ENCODE measurements at regions not wholly inside any gene's neighbourhood (a gene's known extent, or its start where the extent isn't known, plus 50 kb on each side); places are given as distances from the start of the nearest gene placed in this dataset.

DNA sequence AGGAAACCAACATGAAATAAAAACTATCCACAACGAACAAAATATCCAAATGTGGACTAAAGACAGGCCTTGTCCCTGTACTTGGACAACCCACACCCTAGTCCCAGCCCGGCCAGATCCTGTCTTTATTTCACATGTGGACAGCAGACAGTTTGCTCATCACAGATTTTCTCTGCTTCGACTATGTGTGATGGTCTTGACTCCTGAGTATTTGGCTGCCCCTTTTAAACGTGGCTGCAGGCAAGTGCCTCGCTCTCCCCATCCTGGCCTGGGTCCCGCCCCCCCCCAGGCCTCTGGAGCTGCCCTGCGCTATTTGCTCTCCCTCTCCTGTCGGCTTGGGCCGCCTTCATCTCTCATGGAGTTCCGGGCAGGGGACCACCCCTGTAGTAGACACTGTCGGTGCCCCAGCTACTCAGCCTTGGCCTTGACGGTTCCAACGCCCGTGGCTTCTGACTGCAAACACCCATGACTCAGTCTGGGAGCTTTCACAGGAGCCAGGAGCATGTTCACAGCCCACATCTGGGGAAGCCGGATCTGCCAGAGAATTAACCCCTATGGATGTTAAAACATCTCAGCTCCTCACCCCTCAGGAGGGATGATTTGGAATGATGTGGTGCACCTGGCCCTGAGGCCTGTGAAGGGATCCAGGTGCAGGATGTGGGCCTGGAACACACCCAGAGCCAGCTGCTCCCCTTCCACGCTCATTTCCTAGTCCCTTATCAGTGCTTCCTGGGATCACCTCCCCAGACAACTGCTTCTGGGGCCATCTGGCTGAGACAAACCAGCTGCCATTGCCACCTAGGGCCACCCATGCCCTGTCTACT lies 229.7 kb upstream of the RPL38 start:
- no peak overlapping the region for H3K27ac Mint-ChIP-seq
- peaks cover 87% of the 10 kb centered on the region for H3K27me3 Mint-ChIP-seq
- no peaks in the 10 kb centered on the region for H3K4me1 Mint-ChIP-seq
- DNase-seq (no peak), ATAC-seq (no peak)
- H3K36me3 Mint-ChIP-seq (ENCODE audit: low read depth) = peaks cover 2% of the 10 kb centered on the region
- H3K9me3 ChIP-seq (ENCODE audit: control insufficient read depth, low read length, poor library complexity, severe bottlenecking) = no peaks in the 10 kb centered on the region
- no peak overlapping the region for H3K4me3 Mint-ChIP-seq

DNA sequence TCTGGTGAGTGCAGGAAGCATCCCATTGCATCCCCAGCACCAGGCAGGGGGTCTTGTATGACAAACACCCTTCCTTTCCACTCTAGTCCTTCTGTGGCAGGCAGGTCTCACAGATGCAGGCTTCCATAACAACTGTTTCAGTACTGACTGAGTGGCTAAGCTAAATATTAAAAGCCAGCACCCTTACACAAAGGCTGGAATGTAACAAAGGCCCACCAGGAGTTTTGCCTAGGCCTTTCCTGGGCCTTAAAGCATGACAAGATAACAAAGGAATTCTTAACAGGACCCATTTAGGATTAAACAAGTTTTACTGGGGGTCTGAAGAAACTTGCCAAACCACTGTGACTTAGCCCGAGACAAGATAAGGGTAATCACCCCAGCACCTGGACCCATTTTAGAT lies 228.9 kb upstream of the RPL38 start:
- DNase-seq (no peak), ATAC-seq (no peak)
- no peak overlapping the region for H3K4me3 Mint-ChIP-seq
- H3K27ac Mint-ChIP-seq = no peak overlapping the region
- H3K36me3 Mint-ChIP-seq (ENCODE audit: low read depth) = peaks cover 2% of the 10 kb centered on the region
- no peaks in the 10 kb centered on the region for H3K9me3 ChIP-seq (ENCODE audit: control insufficient read depth, low read length, poor library complexity, severe bottlenecking)
- no peaks in the 10 kb centered on the region for H3K4me1 Mint-ChIP-seq
- H3K27me3 Mint-ChIP-seq = peaks cover 84% of the 10 kb centered on the region

DNA sequence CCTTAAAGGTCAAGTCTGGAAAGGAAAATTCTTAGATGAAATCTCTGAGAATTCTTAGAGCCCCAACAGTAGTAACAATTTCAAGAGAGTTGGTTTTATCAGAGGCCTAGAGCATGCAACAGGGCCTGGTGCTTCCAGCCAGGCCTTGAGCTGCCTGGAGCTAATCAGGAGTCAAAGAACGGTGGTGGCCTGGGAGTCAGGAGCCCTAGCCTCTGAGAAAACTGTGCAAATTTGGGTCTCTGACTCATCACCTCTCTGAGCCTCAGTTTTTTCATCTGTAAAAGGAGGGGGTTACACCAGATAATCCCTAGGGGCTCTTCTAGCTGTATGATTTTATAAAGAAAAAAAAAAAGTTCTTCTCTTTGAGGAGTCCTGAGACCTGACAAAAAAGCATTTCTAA lies 227.3 kb upstream of the RPL38 start:
- ATAC-seq (no peak), DNase-seq (no peak)
- H3K27ac Mint-ChIP-seq = no peak overlapping the region
- peaks cover 84% of the 10 kb centered on the region for H3K27me3 Mint-ChIP-seq
- peaks cover 4% of the 10 kb centered on the region for H3K36me3 Mint-ChIP-seq (ENCODE audit: low read depth)
- no peaks in the 10 kb centered on the region for H3K9me3 ChIP-seq (ENCODE audit: control insufficient read depth, low read length, poor library complexity, severe bottlenecking)
- peaks cover 6% of the 10 kb centered on the region for H3K4me1 Mint-ChIP-seq
- no peak overlapping the region for H3K4me3 Mint-ChIP-seq

DNA sequence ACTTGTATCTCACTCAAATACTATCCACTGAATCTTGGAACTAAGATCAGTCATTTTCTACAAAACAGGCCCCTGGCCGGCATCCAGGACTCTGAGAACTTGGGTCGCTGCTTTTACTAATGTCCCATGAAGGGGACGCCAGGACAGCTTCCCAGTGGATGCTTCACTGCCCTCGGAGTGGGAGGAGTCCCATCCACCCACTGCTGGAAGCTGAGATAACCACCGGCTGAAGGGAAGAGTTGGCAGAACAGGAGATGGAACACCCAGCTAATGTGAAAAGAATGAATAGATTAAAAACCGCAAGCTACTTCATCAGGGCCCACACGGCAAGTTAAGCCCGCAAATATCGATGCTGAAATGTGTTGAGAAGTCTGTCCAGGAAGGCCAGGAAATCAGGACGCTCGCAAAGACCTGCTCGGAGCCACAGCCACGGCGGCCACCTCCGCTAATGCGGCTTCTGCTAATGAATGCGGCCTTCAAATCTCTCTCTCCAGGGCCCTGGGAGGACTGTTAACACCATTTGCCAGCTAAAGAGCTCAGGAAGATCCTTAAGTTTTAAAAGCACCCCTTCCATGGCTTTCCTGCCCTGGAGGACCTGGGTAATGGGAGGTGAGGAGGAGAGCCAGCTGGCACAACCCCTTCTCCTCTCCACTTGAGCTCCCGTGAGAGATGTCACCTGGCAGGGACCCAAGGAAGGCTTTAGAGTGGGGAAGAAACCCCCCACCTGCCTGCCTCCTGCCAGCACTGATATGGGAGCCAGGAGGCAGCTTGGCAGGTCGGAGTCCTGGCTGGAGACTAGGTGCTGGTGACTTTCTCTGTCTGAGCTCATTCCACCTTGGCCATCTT lies 226.6 kb upstream of the RPL38 start:
- no peak for ATAC-seq
- Mint-ChIP-seq H3K4me1 (peaks cover 7% of the 10 kb centered on the region), H3K4me3 (no peak overlapping the region), H3K27ac (peak overlapping the region; percentile 70), H3K27me3 (peaks cover 77% of the 10 kb centered on the region), H3K36me3 (ENCODE audit: low read depth) (peaks cover 4% of the 10 kb centered on the region)
- DNase-seq = no peak
- H3K9me3 ChIP-seq (ENCODE audit: control insufficient read depth, low read length, poor library complexity, severe bottlenecking) = no peaks in the 10 kb centered on the region

DNA sequence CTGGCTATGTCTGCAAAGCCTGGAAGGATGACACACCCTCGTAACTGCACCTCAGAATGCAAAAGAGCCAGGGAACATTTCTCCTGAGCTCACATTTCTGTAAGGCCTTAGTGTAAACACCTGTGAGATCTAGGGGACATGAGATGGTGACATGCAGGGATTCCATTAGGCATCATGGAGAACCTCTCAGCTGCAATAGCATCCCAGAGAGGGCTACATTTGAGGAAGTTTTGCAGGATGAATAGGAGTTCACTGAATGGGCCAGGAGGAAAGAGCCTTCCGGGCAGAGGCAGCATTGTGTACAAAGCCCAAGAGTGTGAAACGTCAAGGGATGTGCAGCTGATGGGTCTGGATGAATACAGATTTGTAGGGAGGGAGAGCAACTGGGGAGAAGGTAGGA lies 223.0 kb upstream of the RPL38 start:
- no peaks in the 10 kb centered on the region for H3K9me3 ChIP-seq (ENCODE audit: control insufficient read depth, low read length, poor library complexity, severe bottlenecking)
- peaks cover 18% of the 10 kb centered on the region for H3K4me1 Mint-ChIP-seq
- H3K27me3 Mint-ChIP-seq = peaks cover 59% of the 10 kb centered on the region
- no peak for DNase-seq
- no peak overlapping the region for H3K4me3 Mint-ChIP-seq
- no peak for ATAC-seq
- H3K36me3 Mint-ChIP-seq (ENCODE audit: low read depth) = peaks cover 4% of the 10 kb centered on the region
- H3K27ac Mint-ChIP-seq = no peak overlapping the region

DNA sequence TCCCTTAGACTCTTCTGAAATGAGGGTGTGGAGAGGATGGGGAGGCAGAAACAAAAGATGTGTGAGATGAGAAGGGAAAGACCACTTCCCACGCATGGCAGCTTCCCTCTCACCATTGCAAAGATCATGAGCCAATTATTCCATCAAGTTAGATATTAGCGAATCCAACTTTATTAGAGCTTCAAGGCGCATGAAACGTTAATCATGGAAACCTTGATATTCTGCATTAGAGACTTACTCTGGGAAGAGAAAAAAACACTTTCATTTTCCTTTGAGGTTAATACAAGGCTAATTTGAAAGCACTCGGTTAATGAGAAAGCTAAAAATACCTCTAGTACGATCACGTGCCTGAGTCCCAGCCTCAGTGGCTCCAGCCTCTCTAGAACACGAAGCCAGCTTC lies 220.6 kb upstream of the RPL38 start:
- H3K9me3 ChIP-seq (ENCODE audit: control insufficient read depth, low read length, poor library complexity, severe bottlenecking) = no peaks in the 10 kb centered on the region
- H3K36me3 Mint-ChIP-seq (ENCODE audit: low read depth) = peaks cover 4% of the 10 kb centered on the region
- H3K27ac Mint-ChIP-seq = no peak overlapping the region
- ATAC-seq (no peak), DNase-seq (no peak)
- peaks cover 36% of the 10 kb centered on the region for H3K27me3 Mint-ChIP-seq
- H3K4me1 Mint-ChIP-seq = peaks cover 18% of the 10 kb centered on the region
- no peak overlapping the region for H3K4me3 Mint-ChIP-seq

DNA sequence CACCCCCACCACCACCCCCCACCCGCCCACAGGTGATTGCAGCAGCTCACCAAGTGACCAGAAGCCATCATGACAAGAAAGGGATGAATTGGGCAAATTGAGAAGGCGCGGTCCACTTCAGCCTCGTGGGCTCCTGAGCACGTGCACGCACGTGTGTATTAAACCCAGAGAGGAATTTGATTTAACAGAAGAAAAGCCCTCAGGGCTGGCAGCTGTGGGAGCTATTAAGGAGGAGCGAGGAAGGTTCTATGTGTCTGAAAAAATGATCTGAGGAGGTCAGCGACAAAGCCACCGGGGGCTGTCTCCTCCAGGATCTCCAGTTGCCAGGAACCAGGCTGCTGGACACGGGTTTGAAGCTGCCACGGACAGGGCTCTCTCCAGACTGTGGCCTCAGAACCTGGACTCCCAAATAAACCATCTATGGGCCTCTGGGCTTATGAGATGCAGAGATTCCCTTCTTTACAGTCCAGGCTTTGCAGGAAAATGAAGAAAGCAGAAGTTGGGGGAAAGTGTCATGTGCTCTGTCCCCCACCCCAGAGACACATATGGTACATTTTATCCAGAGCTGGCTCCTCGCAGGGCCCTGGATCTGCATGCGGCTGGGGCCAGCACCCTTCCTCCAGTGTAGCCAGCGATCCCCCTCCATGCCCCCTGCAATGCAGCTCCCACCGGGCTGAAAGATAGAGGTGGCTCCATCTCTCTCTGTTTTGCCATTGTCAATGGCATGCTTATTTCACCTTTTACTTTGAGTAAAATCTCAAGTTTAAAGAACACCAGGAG lies 219.7 kb upstream of the RPL38 start:
- H3K4me1 Mint-ChIP-seq = peaks cover 18% of the 10 kb centered on the region
- no peak for DNase-seq

DNA sequence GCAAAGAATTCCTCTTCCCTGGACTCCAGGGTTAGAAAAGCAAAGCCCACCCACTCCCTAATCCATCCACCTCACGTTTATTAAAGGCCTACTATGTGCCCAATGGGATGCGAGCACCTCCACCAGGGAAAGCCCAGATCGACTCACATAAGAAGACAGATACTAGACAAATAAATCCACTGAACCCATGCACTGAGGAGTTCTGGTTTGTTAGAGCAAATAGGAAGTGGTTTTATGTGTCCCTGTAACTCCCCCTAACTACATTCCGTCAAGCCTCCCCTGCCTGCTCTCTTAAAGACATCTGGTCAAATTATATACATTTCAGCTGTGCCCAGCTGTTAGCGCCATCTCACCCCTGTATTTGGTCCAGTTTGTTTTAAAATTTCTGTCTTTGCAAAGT lies 218.5 kb upstream of the RPL38 start:
- H3K4me1 Mint-ChIP-seq = peaks cover 18% of the 10 kb centered on the region
- no peak for ATAC-seq
- no peak overlapping the region for H3K4me3 Mint-ChIP-seq
- no peak for DNase-seq
- H3K27me3 Mint-ChIP-seq = peaks cover 19% of the 10 kb centered on the region
- H3K36me3 Mint-ChIP-seq (ENCODE audit: low read depth) = peaks cover 4% of the 10 kb centered on the region
- no peak overlapping the region for H3K27ac Mint-ChIP-seq
- H3K9me3 ChIP-seq (ENCODE audit: control insufficient read depth, low read length, poor library complexity, severe bottlenecking) = no peaks in the 10 kb centered on the region

More for the DNA sequence above, 219.7 kb upstream of the RPL38 start:
- Mint-ChIP-seq H3K27me3 (peaks cover 26% of the 10 kb centered on the region), H3K4me3 (no peak overlapping the region), H3K27ac (no peak overlapping the region), H3K36me3 (ENCODE audit: low read depth) (peaks cover 4% of the 10 kb centered on the region)
- H3K9me3 ChIP-seq (ENCODE audit: control insufficient read depth, low read length, poor library complexity, severe bottlenecking) = no peaks in the 10 kb centered on the region
- ATAC-seq = no peak

DNA sequence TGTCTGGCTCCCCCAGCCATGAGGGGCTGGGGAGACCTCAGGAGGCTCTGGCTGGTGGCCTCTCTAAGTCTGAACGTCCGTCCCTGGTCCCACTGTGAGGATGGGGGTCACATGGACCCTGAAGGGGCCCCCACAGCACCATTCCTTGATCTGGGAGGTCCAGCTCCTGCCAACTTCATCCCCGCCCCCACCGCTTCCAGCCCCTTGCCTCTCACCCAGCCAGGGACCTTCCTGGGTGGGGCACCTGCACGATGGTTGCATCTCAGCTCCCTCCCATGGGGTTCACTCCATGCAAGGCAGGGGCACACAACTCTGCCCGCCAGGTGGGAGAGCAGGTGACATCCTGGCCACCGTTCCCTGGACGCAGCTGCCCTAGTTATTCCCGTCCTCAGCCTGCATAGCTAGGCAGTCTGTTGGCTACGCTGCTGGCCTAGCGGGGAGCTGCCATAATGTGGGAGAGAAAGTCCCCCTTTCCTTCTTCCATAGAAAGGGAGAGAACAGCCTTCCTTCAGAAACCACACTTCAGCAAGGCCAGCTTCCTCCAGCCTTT lies 217.9 kb upstream of the RPL38 start:
- Mint-ChIP-seq H3K36me3 (ENCODE audit: low read depth) (peaks cover 3% of the 10 kb centered on the region), H3K4me1 (peaks cover 17% of the 10 kb centered on the region), H3K27ac (no peak overlapping the region), H3K27me3 (peaks cover 13% of the 10 kb centered on the region), H3K4me3 (no peak overlapping the region)
- no peak for ATAC-seq
- H3K9me3 ChIP-seq (ENCODE audit: control insufficient read depth, low read length, poor library complexity, severe bottlenecking) = no peaks in the 10 kb centered on the region
- no peak for DNase-seq

DNA sequence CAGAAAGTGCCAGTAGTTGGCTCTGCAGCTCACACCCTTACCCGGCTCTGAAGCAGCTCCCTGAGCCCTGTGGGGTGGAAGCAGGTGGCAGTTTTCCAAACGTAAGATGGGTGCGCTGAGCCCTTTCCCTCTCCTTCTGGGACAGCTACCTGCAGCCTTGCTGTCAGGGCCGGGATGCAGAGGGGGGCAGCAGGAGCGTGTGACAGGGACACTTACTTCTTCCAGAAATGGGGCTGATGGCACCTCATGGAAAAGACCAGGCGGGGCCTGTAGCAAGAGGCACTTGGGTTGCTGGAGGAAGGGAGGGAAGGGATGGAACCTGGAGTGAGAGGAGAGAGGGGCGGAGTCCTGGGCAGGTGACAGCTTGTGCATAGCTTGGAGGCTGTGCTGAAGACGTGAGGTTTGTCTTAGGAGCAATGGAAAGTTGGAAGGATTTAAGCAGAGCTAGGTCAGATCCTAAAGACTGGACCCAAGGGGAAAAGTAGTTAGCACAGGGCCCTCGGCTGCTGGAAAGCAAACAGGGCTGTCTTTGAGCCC lies 216.8 kb upstream of the RPL38 start:
- Mint-ChIP-seq H3K4me3 (no peak overlapping the region), H3K27me3 (peaks cover 13% of the 10 kb centered on the region), H3K4me1 (peaks cover 12% of the 10 kb centered on the region), H3K27ac (no peak overlapping the region), H3K36me3 (ENCODE audit: low read depth) (no peaks in the 10 kb centered on the region)
- H3K9me3 ChIP-seq (ENCODE audit: control insufficient read depth, low read length, poor library complexity, severe bottlenecking) = no peaks in the 10 kb centered on the region
- ATAC-seq (no peak), DNase-seq (no peak)

DNA sequence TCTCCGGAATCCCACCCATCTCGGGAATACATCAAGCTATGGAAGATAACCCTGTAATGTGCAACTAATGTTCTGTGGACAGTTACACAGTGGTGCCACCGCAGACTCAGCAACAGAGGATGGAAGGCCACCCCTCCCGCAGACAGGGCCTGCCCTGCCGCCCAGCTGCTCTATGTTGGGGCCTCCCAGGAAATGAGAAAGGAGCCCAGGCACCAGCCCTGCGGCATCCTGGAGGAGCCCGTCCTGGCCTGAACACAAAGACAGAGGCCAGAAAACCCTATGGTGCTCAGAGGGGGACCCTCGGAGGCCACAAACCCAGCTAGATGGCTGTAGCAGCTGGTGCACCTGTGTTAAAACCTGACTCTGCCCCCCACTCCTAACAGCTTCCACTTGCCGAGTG lies 216.1 kb upstream of the RPL38 start:
- Mint-ChIP-seq H3K36me3 (ENCODE audit: low read depth) (no peaks in the 10 kb centered on the region), H3K27me3 (peaks cover 13% of the 10 kb centered on the region), H3K27ac (no peak overlapping the region), H3K4me3 (no peak overlapping the region), H3K4me1 (peaks cover 9% of the 10 kb centered on the region)
- no peak for ATAC-seq
- no peaks in the 10 kb centered on the region for H3K9me3 ChIP-seq (ENCODE audit: control insufficient read depth, low read length, poor library complexity, severe bottlenecking)
- DNase-seq = no peak

DNA sequence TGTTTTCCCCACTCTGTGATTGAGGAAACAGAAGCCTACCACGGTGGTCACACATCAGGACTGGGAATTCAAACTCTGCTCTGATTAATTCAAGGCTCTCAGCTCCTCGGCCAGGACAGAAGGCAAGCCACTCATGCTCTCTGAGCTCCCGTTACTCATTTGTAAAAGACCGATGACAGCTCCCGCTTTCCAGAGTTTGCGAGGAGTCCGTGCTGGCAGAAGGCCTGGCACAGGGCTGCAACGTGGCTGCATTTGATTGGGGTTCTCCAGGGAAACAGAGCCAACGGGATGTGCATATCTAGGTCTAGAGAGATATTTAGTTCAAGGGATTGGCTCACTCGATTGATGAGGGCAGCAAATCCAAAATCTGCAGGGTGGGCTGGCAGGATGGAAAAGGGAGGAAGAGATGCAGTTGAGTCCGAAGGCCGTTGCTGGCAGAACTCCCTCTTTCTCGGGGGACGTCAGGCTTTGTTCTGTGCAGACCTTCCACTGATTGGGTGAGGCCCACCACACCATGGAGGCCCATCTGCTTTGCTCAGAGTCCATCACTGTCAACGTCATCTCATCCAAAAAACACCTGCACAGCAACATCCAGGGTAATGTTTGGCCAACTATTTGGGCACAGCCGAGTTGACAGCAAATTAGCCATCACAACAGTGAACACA lies 215.5 kb upstream of the RPL38 start:
- Mint-ChIP-seq H3K4me3 (no peak overlapping the region), H3K36me3 (ENCODE audit: low read depth) (no peaks in the 10 kb centered on the region), H3K4me1 (peaks cover 5% of the 10 kb centered on the region), H3K27ac (no peak overlapping the region), H3K27me3 (peaks cover 11% of the 10 kb centered on the region)
- ATAC-seq (no peak), DNase-seq (no peak)
- no peaks in the 10 kb centered on the region for H3K9me3 ChIP-seq (ENCODE audit: control insufficient read depth, low read length, poor library complexity, severe bottlenecking)
